ENCODE measurements at regions not wholly inside any gene's neighbourhood (a gene's known extent, or its start where the extent isn't known, plus 50 kb on each side); places are given as distances from the start of the nearest gene placed in this dataset.

GRCh38 chr5:6889030-6889429 is 175.8 kb downstream of the TENT4A start:
- ATAC-seq (no peak), DNase-seq (ENCODE audit: low spot score) (no peak)
- H3K27ac Mint-ChIP-seq, result no peak overlapping the region
- CTCF ChIA-PET, result no interaction called here
- no peaks in the 10 kb centered on the region for H3K4me1 Mint-ChIP-seq
- TF ChIP-seq E2F1 (CRISPR knock-in tag; IDR thresholded peaks at IDR 0.05), result no peak
- TF ChIP-seq TCF7 (CRISPR knock-in tag; IDR thresholded peaks at IDR 0.05; ENCODE audit: low read depth), result no peak
- TF ChIP-seq ERG (CRISPR knock-in tag; IDR thresholded peaks at IDR 0.05), result no peak
- TF ChIP-seq ETV6 (CRISPR knock-in tag; IDR thresholded peaks at IDR 0.05), result no peak
- no peak for TF ChIP-seq TEAD4 (CRISPR knock-in tag; IDR thresholded peaks at IDR 0.05)
- no peak for TF ChIP-seq PRDM15 (CRISPR knock-in tag; IDR thresholded peaks at IDR 0.05)
- no peak for TF ChIP-seq NFYB (CRISPR knock-in tag; conservative IDR thresholded peaks at IDR 0.05; ENCODE audit: low read depth)
- TF ChIP-seq, protein P1, sequence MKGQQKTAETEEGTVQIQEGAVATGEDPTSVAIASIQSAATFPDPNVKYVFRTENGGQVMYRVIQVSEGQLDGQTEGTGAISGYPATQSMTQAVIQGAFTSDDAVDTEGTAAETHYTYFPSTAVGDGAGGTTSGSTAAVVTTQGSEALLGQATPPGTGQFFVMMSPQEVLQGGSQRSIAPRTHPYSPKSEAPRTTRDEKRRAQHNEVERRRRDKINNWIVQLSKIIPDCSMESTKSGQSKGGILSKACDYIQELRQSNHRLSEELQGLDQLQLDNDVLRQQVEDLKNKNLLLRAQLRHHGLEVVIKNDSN (CRISPR knock-in tag; IDR thresholded peaks at IDR 0.05), result no peak
- TF ChIP-seq, protein P2, sequence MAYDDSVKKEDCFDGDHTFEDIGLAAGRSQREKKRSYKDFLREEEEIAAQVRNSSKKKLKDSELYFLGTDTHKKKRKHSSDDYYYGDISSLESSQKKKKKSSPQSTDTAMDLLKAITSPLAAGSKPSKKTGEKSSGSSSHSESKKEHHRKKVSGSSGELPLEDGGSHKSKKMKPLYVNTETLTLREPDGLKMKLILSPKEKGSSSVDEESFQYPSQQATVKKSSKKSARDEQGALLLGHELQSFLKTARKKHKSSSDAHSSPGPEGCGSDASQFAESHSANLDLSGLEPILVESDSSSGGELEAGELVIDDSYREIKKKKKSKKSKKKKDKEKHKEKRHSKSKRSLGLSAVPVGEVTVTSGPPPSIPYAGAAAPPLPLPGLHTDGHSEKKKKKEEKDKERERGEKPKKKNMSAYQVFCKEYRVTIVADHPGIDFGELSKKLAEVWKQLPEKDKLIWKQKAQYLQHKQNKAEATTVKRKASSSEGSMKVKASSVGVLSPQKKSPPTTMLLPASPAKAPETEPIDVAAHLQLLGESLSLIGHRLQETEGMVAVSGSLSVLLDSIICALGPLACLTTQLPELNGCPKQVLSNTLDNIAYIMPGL (CRISPR knock-in tag; IDR thresholded peaks at IDR 0.05), result no peak
- no peak for TF ChIP-seq KAT7 (CRISPR knock-in tag; IDR thresholded peaks at IDR 0.05; ENCODE audit: borderline replicate concordance)
- TF ChIP-seq, protein P3, sequence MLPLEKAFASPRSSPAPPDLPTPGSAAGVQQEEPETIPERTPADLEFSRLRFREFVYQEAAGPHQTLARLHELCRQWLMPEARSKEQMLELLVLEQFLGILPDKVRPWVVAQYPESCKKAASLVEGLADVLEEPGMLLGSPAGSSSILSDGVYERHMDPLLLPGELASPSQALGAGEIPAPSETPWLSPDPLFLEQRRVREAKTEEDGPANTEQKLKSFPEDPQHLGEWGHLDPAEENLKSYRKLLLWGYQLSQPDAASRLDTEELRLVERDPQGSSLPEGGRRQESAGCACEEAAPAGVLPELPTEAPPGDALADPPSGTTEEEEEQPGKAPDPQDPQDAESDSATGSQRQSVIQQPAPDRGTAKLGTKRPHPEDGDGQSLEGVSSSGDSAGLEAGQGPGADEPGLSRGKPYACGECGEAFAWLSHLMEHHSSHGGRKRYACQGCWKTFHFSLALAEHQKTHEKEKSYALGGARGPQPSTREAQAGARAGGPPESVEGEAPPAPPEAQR (CRISPR knock-in tag; IDR thresholded peaks at IDR 0.05), result no peak
- no peak for TF ChIP-seq ZNF121 (CRISPR knock-in tag; IDR thresholded peaks at IDR 0.05)
- TF ChIP-seq EMX1 (CRISPR knock-in tag; IDR thresholded peaks at IDR 0.05), result no peak
- TF ChIP-seq ZMAT4 (CRISPR knock-in tag; IDR thresholded peaks at IDR 0.05), result no peak
- TF ChIP-seq NR1H2 (CRISPR knock-in tag; IDR thresholded peaks at IDR 0.05), result no peak
- no peak for TF ChIP-seq MLX (CRISPR knock-in tag; IDR thresholded peaks at IDR 0.05)
- no peak for TF ChIP-seq MXD4 (CRISPR knock-in tag; IDR thresholded peaks at IDR 0.05; ENCODE audit: borderline replicate concordance)
- TF ChIP-seq GABPB1 (CRISPR knock-in tag; IDR thresholded peaks at IDR 0.05), result no peak
- TF ChIP-seq, protein P4, sequence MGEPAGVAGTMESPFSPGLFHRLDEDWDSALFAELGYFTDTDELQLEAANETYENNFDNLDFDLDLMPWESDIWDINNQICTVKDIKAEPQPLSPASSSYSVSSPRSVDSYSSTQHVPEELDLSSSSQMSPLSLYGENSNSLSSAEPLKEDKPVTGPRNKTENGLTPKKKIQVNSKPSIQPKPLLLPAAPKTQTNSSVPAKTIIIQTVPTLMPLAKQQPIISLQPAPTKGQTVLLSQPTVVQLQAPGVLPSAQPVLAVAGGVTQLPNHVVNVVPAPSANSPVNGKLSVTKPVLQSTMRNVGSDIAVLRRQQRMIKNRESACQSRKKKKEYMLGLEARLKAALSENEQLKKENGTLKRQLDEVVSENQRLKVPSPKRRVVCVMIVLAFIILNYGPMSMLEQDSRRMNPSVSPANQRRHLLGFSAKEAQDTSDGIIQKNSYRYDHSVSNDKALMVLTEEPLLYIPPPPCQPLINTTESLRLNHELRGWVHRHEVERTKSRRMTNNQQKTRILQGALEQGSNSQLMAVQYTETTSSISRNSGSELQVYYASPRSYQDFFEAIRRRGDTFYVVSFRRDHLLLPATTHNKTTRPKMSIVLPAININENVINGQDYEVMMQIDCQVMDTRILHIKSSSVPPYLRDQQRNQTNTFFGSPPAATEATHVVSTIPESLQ (CRISPR knock-in tag; IDR thresholded peaks at IDR 0.05), result no peak
- TF ChIP-seq, protein P5, sequence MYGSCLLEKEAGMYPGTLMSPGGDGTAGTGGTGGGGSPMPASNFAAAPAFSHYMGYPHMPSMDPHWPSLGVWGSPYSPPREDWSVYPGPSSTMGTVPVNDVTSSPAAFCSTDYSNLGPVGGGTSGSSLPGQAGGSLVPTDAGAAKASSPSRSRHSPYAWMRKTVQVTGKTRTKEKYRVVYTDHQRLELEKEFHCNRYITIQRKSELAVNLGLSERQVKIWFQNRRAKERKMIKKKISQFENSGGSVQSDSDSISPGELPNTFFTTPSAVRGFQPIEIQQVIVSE (CRISPR knock-in tag; IDR thresholded peaks at IDR 0.05; ENCODE audit: borderline replicate concordance), result no peak
- H3K27me3 Mint-ChIP-seq (ENCODE audit: low read depth), result peaks cover 14% of the 10 kb centered on the region
- peaks cover 71% of the 10 kb centered on the region for H3K9me3 Mint-ChIP-seq
- H3K4me3 Mint-ChIP-seq, result no peak overlapping the region
- POLR2A ChIA-PET, result no interaction called here
- peaks cover 23% of the 10 kb centered on the region for H3K36me3 Mint-ChIP-seq
